Fibroblast of skin of scalp (primary cell): ENCODE measurements at regions not wholly inside any gene's neighbourhood (a gene's known extent, or its start where the extent isn't known, plus 50 kb on each side); places are given as distances from the start of the nearest gene placed in this dataset.
"Not testable (repeated sequence)": the region's sequence is repeated elsewhere in the genome, so short reads cannot be mapped to it uniquely, and the experiment has no call there.

Experiments used
- DNase-seq: peaks from one replicate; pipeline ENCODE4 v3.0.0-alpha.2; 2013

- no peak for DNase-seq
These were observed 250.9 kb upstream of the MAOA start for GRCh38 chrX:43405191-43405590.

GRCh38 chrX:43423876-43424275 is 232.2 kb upstream of the MAOA start:
- no peak for DNase-seq

- no peak for DNase-seq
These were observed 219.6 kb upstream of the MAOA start for GRCh38 chrX:43436517-43436916.

- no peak for DNase-seq
These were observed 209.3 kb upstream of the MAOA start for GRCh38 chrX:43446752-43447151.

GRCh38 chrX:43448688-43449087 is 207.4 kb upstream of the MAOA start:
- no peak for DNase-seq

- no peak for DNase-seq
These were observed 205.7 kb upstream of the MAOA start for GRCh38 chrX:43450355-43450754.

- not testable (repeated sequence) for DNase-seq
These were observed 204.0 kb upstream of the MAOA start for GRCh38 chrX:43451976-43452686.

- DNase-seq = no peak
These were observed 200.0 kb upstream of the MAOA start for GRCh38 chrX:43456063-43456462.

GRCh38 chrX:43456906-43457305 is 199.2 kb upstream of the MAOA start:
- no peak for DNase-seq

GRCh38 chrX:43467608-43468234 is 188.4 kb upstream of the MAOA start:
- no peak for DNase-seq

- DNase-seq = no peak
These were observed 186.6 kb upstream of the MAOA start for GRCh38 chrX:43469391-43470054.

GRCh38 chrX:43474321-43474720 is 181.8 kb upstream of the MAOA start:
- DNase-seq = no peak

- no peak for DNase-seq
These were observed 177.0 kb upstream of the MAOA start for GRCh38 chrX:43479070-43479469.

- no peak for DNase-seq
These were observed 176.2 kb upstream of the MAOA start for GRCh38 chrX:43479850-43480249.

- DNase-seq = no peak
These were observed 174.5 kb upstream of the MAOA start for GRCh38 chrX:43481576-43481975.

- no peak for DNase-seq
These were observed 162.3 kb upstream of the MAOA start for GRCh38 chrX:43493756-43494155.

GRCh38 chrX:43500246-43500645 is 155.9 kb upstream of the MAOA start:
- DNase-seq = no peak

- no peak for DNase-seq
These were observed 155.0 kb upstream of the MAOA start for GRCh38 chrX:43500996-43501694.

GRCh38 chrX:43504394-43504793 is 151.7 kb upstream of the MAOA start:
- DNase-seq = no peak

- no peak for DNase-seq
These were observed 150.3 kb upstream of the MAOA start for GRCh38 chrX:43505769-43506168.

- DNase-seq = no peak
These were observed 147.4 kb upstream of the MAOA start for GRCh38 chrX:43508694-43509093.

GRCh38 chrX:43510209-43510608 is 145.9 kb upstream of the MAOA start:
- DNase-seq = no peak

GRCh38 chrX:43513085-43513484 is 143.0 kb upstream of the MAOA start:
- DNase-seq = no peak
